ENCODE measurements at regions not wholly inside any gene's neighbourhood (a gene's known extent, or its start where the extent isn't known, plus 50 kb on each side); places are given as distances from the start of the nearest gene placed in this dataset.

- TF ChIP-seq CTCF (IDR thresholded peaks at IDR 0.05) (no peak), POLR2A (IDR thresholded peaks at IDR 0.05) (no peak)
Measured at GRCh38 chr2:121821476-121822158, 66.2 kb downstream of the TSN start.

All from Peyer's patch (tissue), 4 donors.